DND-41 (cell line): ENCODE measurements at regions not wholly inside any gene's neighbourhood (a gene's known extent, or its start where the extent isn't known, plus 50 kb on each side); places are given as distances from the start of the nearest gene placed in this dataset.

ENCODE experiments used
- ATAC-seq: fragments of 200-7000 bp; cut with Tn5 transposase; 3 replicates; pipeline ENCODE4 v1.9.1; 2021; ENCODE audit warnings: low read depth; ENCODE audit not compliant: insufficient read depth
- DNase-seq: peaks from one replicate; pipeline ENCODE4 v3.0.0-alpha.2; 2020
- H2AFZ ChIP-seq: 2 replicates; pipeline ENCODE4 v1.6.0; 2012; ENCODE audit warnings: low read depth, low read length
- H3K27ac ChIP-seq: 2 replicates; pipeline ENCODE4 v1.5.1; 2012; ENCODE audit warnings: low read length, inconsistent platforms
- H3K27me3 ChIP-seq: fragments of 200-600 bp; sonication (generic); 2 replicates; pipeline ENCODE4 v1.6.0; 2012; ENCODE audit warnings: low read length, mild to moderate bottlenecking, inconsistent platforms; ENCODE audit not compliant: insufficient read depth, poor library complexity
- H3K36me3 ChIP-seq: 2 replicates; pipeline ENCODE4 v1.5.1; 2012; ENCODE audit warnings: low read length, inconsistent platforms; ENCODE audit not compliant: insufficient read depth
- H3K4me1 ChIP-seq: 2 replicates; pipeline ENCODE4 v1.5.1; 2012; ENCODE audit warnings: mild to moderate bottlenecking, low read length; ENCODE audit not compliant: insufficient read depth
- H3K4me2 ChIP-seq: 2 replicates; pipeline ENCODE4 v1.6.0; 2012; ENCODE audit warnings: mild to moderate bottlenecking, moderate library complexity, low read length, inconsistent platforms; ENCODE audit not compliant: insufficient read depth
- H3K4me3 ChIP-seq, 2 experiments: fragments of 200-600 bp in 1 of 2; shearing (Covaris generic) in 1 of 2; 2 replicates each; pipeline ENCODE4 v1.5.1; 2012 to 2016; ENCODE audit warnings: inconsistent platforms in 2 of 2, low read length in 2 of 2, mild to moderate bottlenecking in 2 of 2, low read depth in 1 of 2, moderate library complexity in 1 of 2
- H3K79me2 ChIP-seq: 2 replicates; pipeline ENCODE4 v1.6.0; 2012; ENCODE audit warnings: low read length, inconsistent platforms; ENCODE audit not compliant: insufficient read depth
- H3K9ac ChIP-seq: 2 replicates; pipeline ENCODE4 v1.6.0; 2012; ENCODE audit warnings: low read depth, mild to moderate bottlenecking, inconsistent platforms, low read length, moderate library complexity
- H3K9me3 ChIP-seq: 2 replicates; pipeline ENCODE4 v1.5.1; 2012; ENCODE audit warnings: low read length, moderate library complexity, mild to moderate bottlenecking, inconsistent platforms; ENCODE audit not compliant: insufficient read depth, severe bottlenecking
- H4K20me1 ChIP-seq: 2 replicates; pipeline ENCODE4 v1.6.0; 2012; ENCODE audit warnings: low read length; ENCODE audit not compliant: insufficient read depth
- CTCF ChIP-seq: IDR thresholded peaks from 2 replicates; pipeline ENCODE4 v1.5.1; 2012; ENCODE audit warnings: borderline replicate concordance, low read length, moderate library complexity, mild to moderate bottlenecking; ENCODE audit not compliant: poor library complexity, severe bottlenecking; ENCODE audit errors: extremely low read depth
- EZH2 ChIP-seq: IDR thresholded peaks from 3 replicates; pipeline ENCODE4 v1.6.1; 2012; ENCODE audit warnings: borderline replicate concordance, low read depth, mild to moderate bottlenecking, moderate library complexity, low read length, inconsistent platforms; ENCODE audit not compliant: severe bottlenecking

DNA sequence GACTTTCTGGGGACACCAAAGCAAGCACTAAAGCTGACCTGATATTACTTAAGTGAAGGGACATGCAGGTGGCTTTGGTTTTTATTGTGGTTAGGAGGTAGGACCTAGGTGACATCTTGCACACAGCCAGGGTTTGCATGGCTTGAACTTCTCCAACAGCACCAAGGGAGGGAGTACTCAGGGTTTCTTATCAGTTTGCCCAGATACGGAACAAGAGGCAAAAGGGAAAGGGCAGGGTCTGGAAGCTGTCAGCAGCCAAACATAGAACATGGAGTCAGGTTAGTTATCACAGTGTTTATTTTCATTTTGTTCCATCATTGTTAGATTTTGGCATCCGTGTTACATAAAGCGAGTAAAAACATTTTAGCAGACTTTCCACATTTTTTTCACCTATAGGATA, 186.3 kb upstream of the CLEC14A start:
- H2AFZ ChIP-seq: no peak overlapping the region
- H3K4me2 ChIP-seq: no peak overlapping the region
- H3K27me3 ChIP-seq: no peaks in the 10 kb centered on the region
- DNase-seq (no peak), ATAC-seq (no peak)
- no peaks in the 10 kb centered on the region for H3K79me2 ChIP-seq
- H3K4me3 ChIP-seq: no peak overlapping the region
- no peaks in the 10 kb centered on the region for H4K20me1 ChIP-seq
- TF ChIP-seq EZH2 (no peak), CTCF (no peak)
- no peak overlapping the region for H3K9ac ChIP-seq
- no peak overlapping the region for H3K27ac ChIP-seq
- H3K36me3 ChIP-seq: no peaks in the 10 kb centered on the region
- no peaks in the 10 kb centered on the region for H3K4me1 ChIP-seq
- H3K9me3 ChIP-seq: peaks cover 3% of the 10 kb centered on the region

DNA sequence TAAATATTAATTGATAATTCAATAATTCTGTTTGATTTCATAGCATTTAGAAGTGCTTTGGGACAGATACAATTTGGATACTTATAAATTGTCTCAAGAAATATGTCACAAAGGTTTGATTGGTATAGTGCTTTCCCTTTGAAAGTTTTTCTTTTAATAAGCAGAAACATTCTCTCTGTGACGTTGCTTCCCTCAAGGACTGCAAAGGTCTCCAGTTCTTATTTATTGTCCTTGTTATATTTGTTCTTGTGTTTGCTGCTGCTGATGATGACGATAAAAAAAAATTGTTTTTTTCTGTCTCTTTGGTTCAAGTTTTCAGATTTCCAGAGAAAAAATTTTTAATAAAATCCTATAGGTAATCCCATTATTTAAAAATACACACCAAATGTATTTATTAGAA, 176.3 kb upstream of the CLEC14A start:
- no peaks in the 10 kb centered on the region for H3K36me3 ChIP-seq
- no peak overlapping the region for H3K27ac ChIP-seq
- ATAC-seq: no peak
- TF ChIP-seq CTCF (no peak), EZH2 (no peak)
- no peaks in the 10 kb centered on the region for H3K4me1 ChIP-seq
- H3K9me3 ChIP-seq: no peaks in the 10 kb centered on the region
- H3K4me3 ChIP-seq: no peak overlapping the region
- no peak overlapping the region for H3K9ac ChIP-seq
- DNase-seq: no peak
- H4K20me1 ChIP-seq: no peaks in the 10 kb centered on the region
- H3K79me2 ChIP-seq: no peaks in the 10 kb centered on the region
- peaks cover 3% of the 10 kb centered on the region for H3K27me3 ChIP-seq
- no peak overlapping the region for H2AFZ ChIP-seq
- no peak overlapping the region for H3K4me2 ChIP-seq

DNA sequence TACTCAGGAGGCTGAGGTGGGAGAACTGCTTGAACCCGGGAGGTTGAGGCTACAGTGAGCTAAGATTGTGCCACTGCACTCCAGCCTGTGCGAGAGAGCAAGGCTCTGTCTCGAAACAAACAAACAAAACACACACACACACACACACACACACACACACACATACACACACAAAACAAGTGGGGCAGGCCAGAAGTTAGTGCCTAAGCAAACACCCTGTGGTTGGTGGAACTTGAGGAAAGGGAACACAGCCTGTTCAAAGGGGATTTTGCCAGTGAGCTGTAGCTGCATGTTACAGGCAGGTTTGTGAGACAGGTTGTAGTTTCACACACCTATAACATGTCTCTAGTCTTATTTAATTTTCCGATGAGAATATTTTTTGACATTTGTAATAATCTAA, 175.3 kb upstream of the CLEC14A start:
- no peaks in the 10 kb centered on the region for H4K20me1 ChIP-seq
- H3K36me3 ChIP-seq: no peaks in the 10 kb centered on the region
- no peak overlapping the region for H3K27ac ChIP-seq
- DNase-seq (no peak), ATAC-seq (no peak)
- H3K4me2 ChIP-seq: no peak overlapping the region
- H3K4me3 ChIP-seq: no peak overlapping the region
- H3K79me2 ChIP-seq: no peaks in the 10 kb centered on the region
- H2AFZ ChIP-seq: no peak overlapping the region
- TF ChIP-seq EZH2 (no peak), CTCF (no peak)
- no peak overlapping the region for H3K9ac ChIP-seq
- no peaks in the 10 kb centered on the region for H3K9me3 ChIP-seq
- peaks cover 3% of the 10 kb centered on the region for H3K27me3 ChIP-seq
- H3K4me1 ChIP-seq: no peaks in the 10 kb centered on the region

- TF ChIP-seq CTCF (no peak), EZH2 (no peak)
These were observed 174.6 kb upstream of the CLEC14A start for GRCh38 chr14:38430522-38430921.

More at GRCh38 chr14:38430522-38430921, 174.6 kb upstream of the CLEC14A start:
- H3K4me1 ChIP-seq: no peaks in the 10 kb centered on the region
- H3K9ac ChIP-seq: no peak overlapping the region
- H3K4me2 ChIP-seq: no peak overlapping the region
- H3K36me3 ChIP-seq: no peaks in the 10 kb centered on the region
- H3K79me2 ChIP-seq: no peaks in the 10 kb centered on the region
- H3K27ac ChIP-seq: no peak overlapping the region
- no peaks in the 10 kb centered on the region for H4K20me1 ChIP-seq
- H3K4me3 ChIP-seq: no peak overlapping the region
- ATAC-seq (no peak), DNase-seq (no peak)
- H2AFZ ChIP-seq: no peak overlapping the region
- peaks cover 3% of the 10 kb centered on the region for H3K27me3 ChIP-seq
- no peaks in the 10 kb centered on the region for H3K9me3 ChIP-seq
